Astrocyte of the cerebellum (primary cell): ENCODE measurements at regions not wholly inside any gene's neighbourhood (a gene's known extent, or its start where the extent isn't known, plus 50 kb on each side); places are given as distances from the start of the nearest gene placed in this dataset.

ENCODE experiments used
- DNase-seq: peaks from one replicate; pipeline ENCODE4 v3.0.0-alpha.2; 2011; ENCODE audit warnings: low read depth
- H3K4me3 ChIP-seq: 2 replicates; pipeline ENCODE4 v1.5.1; 2011; ENCODE audit warnings: mild to moderate bottlenecking, low read depth, low read length, moderate library complexity
- in situ Hi-C: cut with HindIII; loops from 2 replicates; pipeline ENCODE4 v1.10.0; 2017; ENCODE audit warnings: low sequenced_read_pairs
- TF ChIP-seq, protein P1 (sequence below): IDR thresholded peaks from 2 replicates; pipeline ENCODE4 v1.5.1; 2012; ENCODE audit warnings: low read length, low read depth, moderate library complexity, mild to moderate bottlenecking; ENCODE audit errors: missing control alignments

- in situ Hi-C loops = no loop called here
- H3K4me3 ChIP-seq = no peak overlapping the region
- TF ChIP-seq, protein P1, sequence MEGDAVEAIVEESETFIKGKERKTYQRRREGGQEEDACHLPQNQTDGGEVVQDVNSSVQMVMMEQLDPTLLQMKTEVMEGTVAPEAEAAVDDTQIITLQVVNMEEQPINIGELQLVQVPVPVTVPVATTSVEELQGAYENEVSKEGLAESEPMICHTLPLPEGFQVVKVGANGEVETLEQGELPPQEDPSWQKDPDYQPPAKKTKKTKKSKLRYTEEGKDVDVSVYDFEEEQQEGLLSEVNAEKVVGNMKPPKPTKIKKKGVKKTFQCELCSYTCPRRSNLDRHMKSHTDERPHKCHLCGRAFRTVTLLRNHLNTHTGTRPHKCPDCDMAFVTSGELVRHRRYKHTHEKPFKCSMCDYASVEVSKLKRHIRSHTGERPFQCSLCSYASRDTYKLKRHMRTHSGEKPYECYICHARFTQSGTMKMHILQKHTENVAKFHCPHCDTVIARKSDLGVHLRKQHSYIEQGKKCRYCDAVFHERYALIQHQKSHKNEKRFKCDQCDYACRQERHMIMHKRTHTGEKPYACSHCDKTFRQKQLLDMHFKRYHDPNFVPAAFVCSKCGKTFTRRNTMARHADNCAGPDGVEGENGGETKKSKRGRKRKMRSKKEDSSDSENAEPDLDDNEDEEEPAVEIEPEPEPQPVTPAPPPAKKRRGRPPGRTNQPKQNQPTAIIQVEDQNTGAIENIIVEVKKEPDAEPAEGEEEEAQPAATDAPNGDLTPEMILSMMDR = no peak
- no peak for DNase-seq
These were observed 239.4 kb downstream of the C7orf25 start for GRCh38 chr7:42672339-42672999.

GRCh38 chr7:42671627-42672026 lies 240.2 kb downstream of the C7orf25 start:
- TF ChIP-seq, protein P1 = no peak
- DNase-seq = no peak
- H3K4me3 ChIP-seq = no peak overlapping the region
- in situ Hi-C loops = no loop called here

DNA sequence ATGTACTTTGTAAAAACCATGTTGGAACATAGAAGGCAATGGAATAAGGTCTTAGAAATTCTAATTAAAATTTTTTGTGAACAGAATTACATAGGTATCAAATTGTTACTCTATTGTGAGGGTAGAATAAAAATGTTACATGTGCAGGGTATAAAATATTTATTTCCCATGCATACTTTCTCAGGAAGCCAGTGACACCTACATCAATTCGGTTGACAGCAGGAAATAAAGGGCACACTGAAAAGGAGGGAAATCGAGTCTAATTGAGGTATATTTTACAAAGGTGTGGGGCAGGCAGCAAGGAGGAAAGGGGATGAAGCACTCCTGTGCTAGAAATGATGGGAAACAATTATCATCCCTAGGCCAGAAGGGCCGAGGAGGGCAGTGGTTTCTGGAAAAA lies 244.9 kb downstream of the C7orf25 start:
- TF ChIP-seq, protein P1 = no peak
- in situ Hi-C loops = no loop called here
- DNase-seq = no peak
- no peak overlapping the region for H3K4me3 ChIP-seq

- TF ChIP-seq, protein P1 = no peak
- DNase-seq = no peak
- no peak overlapping the region for H3K4me3 ChIP-seq
- in situ Hi-C loops = no loop called here
These were observed 249.0 kb downstream of the C7orf25 start for GRCh38 chr7:42662862-42663261.

- TF ChIP-seq, protein P1 = no peak
- H3K4me3 ChIP-seq = no peak overlapping the region
- in situ Hi-C loops = no loop called here
- DNase-seq = no peak
These were observed 250.6 kb downstream of the C7orf25 start for GRCh38 chr7:42661312-42661711.

DNA sequence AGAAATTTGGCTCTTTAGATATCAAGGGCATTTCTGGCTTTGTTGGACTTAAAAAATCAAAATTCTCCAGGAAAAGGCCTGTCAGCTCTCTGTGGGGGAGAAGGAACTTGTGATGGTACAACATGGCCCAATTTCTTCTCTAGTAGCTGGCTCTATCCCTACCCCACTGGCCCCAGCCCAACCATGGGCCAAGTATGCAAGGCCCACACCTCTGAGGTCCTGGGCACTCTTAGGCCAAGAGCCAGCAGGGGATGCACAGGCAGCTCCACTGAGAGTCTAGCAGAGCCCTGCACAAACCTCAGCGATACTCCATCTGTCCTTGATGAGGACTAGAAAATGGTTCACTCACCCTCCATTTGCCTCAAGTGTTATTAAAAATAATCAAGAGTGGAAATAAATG lies 261.2 kb downstream of the C7orf25 start:
- no peak for DNase-seq
- TF ChIP-seq, protein P1 = no peak
- in situ Hi-C loops = no loop called here
- H3K4me3 ChIP-seq = no peak overlapping the region
